Gastroesophageal sphincter (tissue), 3 donors: ENCODE measurements at regions not wholly inside any gene's neighbourhood (a gene's known extent, or its start where the extent isn't known, plus 50 kb on each side); places are given as distances from the start of the nearest gene placed in this dataset.

ENCODE experiments used
- CTCF ChIP-seq, 4 experiments: fragments of 200-600 bp in 2 of 4; fragments of 450-650 bp in 2 of 4; sonication (generic) in 1 of 4; IDR thresholded peaks; one replicate each; pipeline ENCODE4 v1.5.1; 2017 to 2019; ENCODE audit warnings: antibody characterized with exemption in 4 of 4, mild to moderate bottlenecking in 2 of 4, moderate library complexity in 2 of 4
- EP300 ChIP-seq: sonication (generic); formaldehyde crosslinking; IDR thresholded peaks from one replicate; pipeline ENCODE4 v1.6.1; 2017; ENCODE audit warnings: antibody characterized with exemption, mild to moderate bottlenecking
- POLR2A ChIP-seq, 2 donors: fragments of 450-650 bp; IDR thresholded peaks; one replicate each; pipeline ENCODE4 v1.6.1; 2017; ENCODE audit warnings: antibody characterized with exemption in 2 of 2, mild to moderate bottlenecking in 2 of 2, moderate library complexity in 1 of 2

- TF ChIP-seq POLR2A (IDR thresholded peaks at IDR 0.05), result no peak
- TF ChIP-seq CTCF (IDR thresholded peaks at IDR 0.05), result no peak
- TF ChIP-seq EP300, result no peak
Observed at GRCh38 chr10:128518000-128518399, 391.8 kb upstream of the MKI67 start.
